Gastroesophageal sphincter (tissue), 4 donors: ENCODE measurements at regions not wholly inside any gene's neighbourhood (a gene's known extent, or its start where the extent isn't known, plus 50 kb on each side); places are given as distances from the start of the nearest gene placed in this dataset.

Source experiments
- ATAC-seq: fragments of 150-250 bp; one replicate; pipeline ENCODE4 v1.9.1; 2016; ENCODE audit warnings: mild to moderate bottlenecking, moderate library complexity
- H3K27ac ChIP-seq, 4 donors: fragments of 200-600 bp; sonication (generic) in 3 of 4; 1 replicate in 3 of 4; 2 replicates in 1 of 4; pipeline ENCODE4 v1.5.1; 2016 to 2019
- H3K27me3 ChIP-seq: fragments of 200-600 bp; sonication (generic); one replicate; pipeline ENCODE4 v1.5.1; 2019
- H3K36me3 ChIP-seq, 2 donors: fragments of 200-600 bp; sonication (generic); one replicate each; pipeline ENCODE4 v1.5.1; 2019; ENCODE audit warnings: control low read depth in 1 of 2
- H3K4me1 ChIP-seq, 3 donors: fragments of 200-600 bp; sonication (generic); 1 replicate in 2 of 3; 2 replicates in 1 of 3; pipeline ENCODE4 v1.5.1; 2016 to 2019; ENCODE audit warnings: control low read depth in 2 of 3
- H3K4me3 ChIP-seq, 2 donors: fragments of 200-600 bp; sonication (generic); one replicate each; pipeline ENCODE4 v1.5.1; 2019; ENCODE audit warnings: mild to moderate bottlenecking in 1 of 2, moderate library complexity in 1 of 2
- H3K9me3 ChIP-seq, 3 donors: fragments of 200-600 bp; sonication (generic); one replicate each; pipeline ENCODE4 v1.5.1; 2017 to 2019; ENCODE audit warnings: control low read depth in 2 of 3
- CTCF ChIP-seq, 4 experiments: fragments of 200-600 bp in 2 of 4; fragments of 450-650 bp in 2 of 4; sonication (generic) in 1 of 4; IDR thresholded peaks; one replicate each; pipeline ENCODE4 v1.5.1; 2017 to 2019; ENCODE audit warnings: antibody characterized with exemption in 4 of 4, mild to moderate bottlenecking in 2 of 4, moderate library complexity in 2 of 4
- EP300 ChIP-seq: sonication (generic); formaldehyde crosslinking; IDR thresholded peaks from one replicate; pipeline ENCODE4 v1.6.1; 2017; ENCODE audit warnings: antibody characterized with exemption, mild to moderate bottlenecking
- POLR2A ChIP-seq, 2 donors: fragments of 450-650 bp; IDR thresholded peaks; one replicate each; pipeline ENCODE4 v1.6.1; 2017; ENCODE audit warnings: antibody characterized with exemption in 2 of 2, mild to moderate bottlenecking in 2 of 2, moderate library complexity in 1 of 2
- POLR2AphosphoS5 ChIP-seq: sonication (generic); formaldehyde crosslinking; IDR thresholded peaks from one replicate; pipeline ENCODE4 v1.6.1; 2017; ENCODE audit warnings: antibody characterized with exemption
- WGBS, 2 donors: methylation state at CpG; one replicate each; pipeline ENCODE4 v1.1.5; 2018; ENCODE audit warnings: low coverage in 1 of 2; 5-methylcytosine and 5-hydroxymethylcytosine counted together
- small RNA-seq, 4 donors: library from RNA; depleted of rRNA; stranded (forward); fragments of <200 nt; gene quantifications; one replicate each; pipeline ENCODE3, GENCODE V24; 2016

GRCh38 chr20:30985386-30985785, 272.1 kb upstream of the DEFB115 start:
- H3K36me3 ChIP-seq: no peaks in the 10 kb centered on the region
- no peaks in the 10 kb centered on the region for H3K4me1 ChIP-seq
- H3K27ac ChIP-seq: no peak overlapping the region
- H3K4me3 ChIP-seq: no peak overlapping the region
- ATAC-seq: no peak
- H3K9me3 ChIP-seq: peaks cover 0 to 11% (median 0%) of the 10 kb centered on the region in 3 donors
- no peak for TF ChIP-seq POLR2AphosphoS5
- TF ChIP-seq CTCF (IDR thresholded peaks at IDR 0.05): no peak
- no peak for TF ChIP-seq EP300
- TF ChIP-seq POLR2A (IDR thresholded peaks at IDR 0.05): no peak
- WGBS, 2 donors: 85 to 86% methylated on average over 5 to 11 of the region's 18 CpGs
- H3K27me3 ChIP-seq: no peaks in the 10 kb centered on the region

Small RNAs in the stretch of these regions (small RNA-seq; reads per million reads assigned to genes)
- 0 reads per million in 4 donors for gene RNA5SP528
